ENCODE measurements at regions not wholly inside any gene's neighbourhood (a gene's known extent, or its start where the extent isn't known, plus 50 kb on each side); places are given as distances from the start of the nearest gene placed in this dataset.

DNA sequence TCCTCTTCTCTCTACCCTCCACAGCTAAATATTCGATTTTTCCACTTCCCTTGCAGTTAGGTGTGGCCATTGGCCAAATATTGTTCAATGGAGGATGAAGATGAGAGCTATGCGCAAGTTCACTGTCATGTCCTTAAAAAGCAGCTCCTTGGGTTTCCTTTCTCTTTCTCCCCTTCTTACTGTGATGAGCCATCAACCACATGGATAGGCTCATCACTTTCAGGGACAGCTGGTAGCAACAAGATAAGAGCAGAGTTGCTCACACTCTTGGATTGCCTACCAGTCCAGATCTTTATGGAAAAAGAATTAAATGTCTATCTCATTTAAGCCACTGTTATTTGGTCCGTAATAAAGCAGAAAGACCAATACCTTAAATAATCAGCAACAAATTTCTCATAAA, 377.0 kb downstream of the DDX10 start:
- intact Hi-C loops (cut with DNase I, micrococcal nuclease) = no loop called here
- no peak for ATAC-seq (ENCODE audit: poor library complexity)
- Histone ChIP-seq H3K27me3 (ENCODE audit: control insufficient read depth in 1 of 2, insufficient read depth in 2 of 2, low read length in 2 of 2) (no peaks in the 10 kb centered on the region), H3K4me1 (ENCODE audit: insufficient read depth, low read length) (no peaks in the 10 kb centered on the region), H3K27ac (ENCODE audit: low read depth in 1 of 2, low read length in 2 of 2) (no peak overlapping the region), H3K9me3 (ENCODE audit: control insufficient read depth in 1 of 2, insufficient read depth in 1 of 2, low read length in 2 of 2) (no peaks in the 10 kb centered on the region), H3K4me3 (ENCODE audit: low read length) (no peak overlapping the region), H3K36me3 (ENCODE audit: insufficient read depth, low read length) (no peaks in the 10 kb centered on the region)
- CTCF ChIA-PET = no interaction called here
- Mint-ChIP-seq H3K4me3 (no peak overlapping the region), H3K27ac (no peak overlapping the region), H3K4me1 (ENCODE audit: low read depth) (no peaks in the 10 kb centered on the region), H3K36me3 (ENCODE audit: low read depth) (no peaks in the 10 kb centered on the region), H3K27me3 (no peaks in the 10 kb centered on the region), H3K9me3 (peaks cover 3% of the 10 kb centered on the region)
- POLR2A ChIA-PET = no interaction called here
- DNase-seq = no peak
- TF ChIP-seq, protein P1, sequence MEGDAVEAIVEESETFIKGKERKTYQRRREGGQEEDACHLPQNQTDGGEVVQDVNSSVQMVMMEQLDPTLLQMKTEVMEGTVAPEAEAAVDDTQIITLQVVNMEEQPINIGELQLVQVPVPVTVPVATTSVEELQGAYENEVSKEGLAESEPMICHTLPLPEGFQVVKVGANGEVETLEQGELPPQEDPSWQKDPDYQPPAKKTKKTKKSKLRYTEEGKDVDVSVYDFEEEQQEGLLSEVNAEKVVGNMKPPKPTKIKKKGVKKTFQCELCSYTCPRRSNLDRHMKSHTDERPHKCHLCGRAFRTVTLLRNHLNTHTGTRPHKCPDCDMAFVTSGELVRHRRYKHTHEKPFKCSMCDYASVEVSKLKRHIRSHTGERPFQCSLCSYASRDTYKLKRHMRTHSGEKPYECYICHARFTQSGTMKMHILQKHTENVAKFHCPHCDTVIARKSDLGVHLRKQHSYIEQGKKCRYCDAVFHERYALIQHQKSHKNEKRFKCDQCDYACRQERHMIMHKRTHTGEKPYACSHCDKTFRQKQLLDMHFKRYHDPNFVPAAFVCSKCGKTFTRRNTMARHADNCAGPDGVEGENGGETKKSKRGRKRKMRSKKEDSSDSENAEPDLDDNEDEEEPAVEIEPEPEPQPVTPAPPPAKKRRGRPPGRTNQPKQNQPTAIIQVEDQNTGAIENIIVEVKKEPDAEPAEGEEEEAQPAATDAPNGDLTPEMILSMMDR (IDR thresholded peaks at IDR 0.05) = no peak

DNA sequence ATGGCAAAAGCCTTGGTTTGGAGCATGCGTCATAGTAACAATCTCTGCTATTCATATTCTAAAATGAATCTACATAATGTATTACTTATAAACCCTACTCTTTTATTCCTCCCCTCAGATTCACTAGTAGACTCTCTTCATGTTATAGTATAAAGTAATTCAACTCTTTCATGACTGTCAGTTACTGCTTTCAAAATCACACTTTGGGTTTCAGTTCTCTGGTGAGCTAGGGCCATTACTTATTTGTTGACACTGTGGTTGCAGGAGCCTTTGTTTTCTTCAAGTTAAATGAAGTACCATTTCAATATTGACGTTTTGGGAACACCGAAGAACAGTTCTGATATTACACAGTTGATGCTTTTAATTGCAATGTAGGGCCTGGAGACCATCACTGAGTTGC, 378.4 kb downstream of the DDX10 start:
- no peaks in the 10 kb centered on the region for H3K4me1 Mint-ChIP-seq (ENCODE audit: low read depth)
- no peak for ATAC-seq (ENCODE audit: poor library complexity)
- H3K4me1 ChIP-seq (ENCODE audit: insufficient read depth, low read length) = no peaks in the 10 kb centered on the region
- no peak overlapping the region for H3K4me3 Mint-ChIP-seq
- H3K9me3 Mint-ChIP-seq = peaks cover 3% of the 10 kb centered on the region
- ChIA-PET POLR2A (no interaction called here), CTCF (no interaction called here)
- H3K36me3 ChIP-seq (ENCODE audit: insufficient read depth, low read length) = no peaks in the 10 kb centered on the region
- DNase-seq = no peak
- H3K36me3 Mint-ChIP-seq (ENCODE audit: low read depth) = no peaks in the 10 kb centered on the region
- no peak overlapping the region for H3K4me3 ChIP-seq (ENCODE audit: low read length)
- no peaks in the 10 kb centered on the region for H3K27me3 Mint-ChIP-seq
- intact Hi-C loops (cut with DNase I, micrococcal nuclease) = no loop called here
- no peak overlapping the region for H3K27ac ChIP-seq (ENCODE audit: low read depth in 1 of 2, low read length in 2 of 2)
- TF ChIP-seq, protein P1 (IDR thresholded peaks at IDR 0.05) = no peak
- H3K27me3 ChIP-seq (ENCODE audit: control insufficient read depth in 1 of 2, insufficient read depth in 2 of 2, low read length in 2 of 2) = no peaks in the 10 kb centered on the region
- H3K27ac Mint-ChIP-seq = no peak overlapping the region
- no peaks in the 10 kb centered on the region for H3K9me3 ChIP-seq (ENCODE audit: control insufficient read depth in 1 of 2, insufficient read depth in 1 of 2, low read length in 2 of 2)

DNA sequence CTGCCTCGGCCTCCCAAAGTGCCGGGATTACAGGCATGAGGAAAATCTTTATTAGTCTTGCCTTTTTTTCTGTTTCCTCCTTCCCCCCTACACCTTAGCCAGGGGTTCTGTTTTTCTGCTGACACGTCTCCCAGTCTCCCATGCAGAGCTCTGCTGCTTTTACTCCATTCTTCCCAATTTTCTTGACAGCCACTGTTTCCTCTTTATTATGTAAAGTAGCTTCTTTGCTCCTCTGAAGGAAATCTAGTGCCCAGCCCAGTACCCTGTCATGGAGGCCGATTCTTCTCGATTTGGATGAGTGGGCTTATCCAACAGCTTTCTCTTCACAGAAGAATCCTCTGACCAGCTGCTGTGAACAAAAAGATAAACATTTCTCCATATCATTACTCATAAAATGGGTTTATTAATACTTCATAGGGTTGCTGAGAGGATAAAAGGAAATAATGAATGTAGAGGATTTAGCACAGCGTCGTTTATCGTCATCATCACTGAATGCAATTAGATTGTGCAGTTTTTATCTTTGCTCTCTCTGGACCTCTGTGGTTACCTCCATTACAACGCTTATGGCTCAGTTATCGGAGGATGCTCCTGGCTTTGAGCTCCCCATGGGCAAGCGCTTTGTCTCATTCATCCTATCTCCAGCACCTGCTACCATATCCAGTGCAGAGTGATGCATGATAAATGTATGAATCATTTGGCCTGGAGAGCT, 375.6 kb upstream of the C11orf87 start:
- ChIA-PET CTCF (no interaction called here), POLR2A (no interaction called here)
- intact Hi-C loops (cut with DNase I, micrococcal nuclease) = no loop called here
- H3K4me3 ChIP-seq (ENCODE audit: low read length) = no peak overlapping the region
- Mint-ChIP-seq H3K27me3 (peaks cover 4% of the 10 kb centered on the region), H3K4me1 (ENCODE audit: low read depth) (no peaks in the 10 kb centered on the region), H3K9me3 (peaks cover 3% of the 10 kb centered on the region), H3K36me3 (ENCODE audit: low read depth) (no peaks in the 10 kb centered on the region), H3K4me3 (no peak overlapping the region), H3K27ac (no peak overlapping the region)
- H3K4me1 ChIP-seq (ENCODE audit: insufficient read depth, low read length) = no peaks in the 10 kb centered on the region
- H3K27ac ChIP-seq (ENCODE audit: low read depth in 1 of 2, low read length in 2 of 2) = no peak overlapping the region
- no peaks in the 10 kb centered on the region for H3K9me3 ChIP-seq (ENCODE audit: control insufficient read depth in 1 of 2, insufficient read depth in 1 of 2, low read length in 2 of 2)
- no peaks in the 10 kb centered on the region for H3K36me3 ChIP-seq (ENCODE audit: insufficient read depth, low read length)
- TF ChIP-seq, protein P1 (IDR thresholded peaks at IDR 0.05) = no peak
- no peak for ATAC-seq (ENCODE audit: poor library complexity)
- H3K27me3 ChIP-seq (ENCODE audit: control insufficient read depth in 1 of 2, insufficient read depth in 2 of 2, low read length in 2 of 2) = no peaks in the 10 kb centered on the region
- no peak for DNase-seq

All from CD4-positive, alpha-beta T cell (primary cell).